NT2/D1 (cell line): ENCODE measurements at regions not wholly inside any gene's neighbourhood (a gene's known extent, or its start where the extent isn't known, plus 50 kb on each side); places are given as distances from the start of the nearest gene placed in this dataset.

Source experiments
- DNase-seq: peaks from one replicate; pipeline ENCODE4 v3.0.0-alpha.2; 2011; ENCODE audit warnings: low read depth, low spot score
- H3K27me3 ChIP-seq: 2 replicates; pipeline ENCODE4 v1.6.0; 2011; ENCODE audit warnings: mild to moderate bottlenecking; ENCODE audit not compliant: insufficient read length, insufficient read depth
- H3K36me3 ChIP-seq: 2 replicates; pipeline ENCODE4 v1.6.1; 2011; ENCODE audit warnings: mild to moderate bottlenecking, low read length, mixed read lengths; ENCODE audit not compliant: insufficient read depth, insufficient read length
- H3K4me1 ChIP-seq: 2 replicates; pipeline ENCODE4 v1.5.1; 2011; ENCODE audit not compliant: insufficient read depth, insufficient read length
- H3K4me3 ChIP-seq: 2 replicates; pipeline ENCODE4 v1.5.1; 2011; ENCODE audit warnings: low read depth; ENCODE audit not compliant: insufficient read length
- H3K9ac ChIP-seq: 2 replicates; pipeline ENCODE4 v1.6.0; 2011; ENCODE audit warnings: low read depth; ENCODE audit not compliant: insufficient read length
- H3K9me3 ChIP-seq: 2 replicates; pipeline ENCODE4 v1.5.1; 2011; ENCODE audit warnings: mild to moderate bottlenecking, low read length; ENCODE audit not compliant: insufficient read depth
- SUZ12 ChIP-seq: IDR thresholded peaks from 2 replicates; pipeline ENCODE4 v1.6.1; 2011; ENCODE audit not compliant: insufficient read length, insufficient read depth; ENCODE audit errors: extremely low read depth
- YY1 ChIP-seq: IDR thresholded peaks from 2 replicates; pipeline ENCODE4 v1.6.1; 2011; ENCODE audit not compliant: insufficient read length, insufficient read depth
- ZNF274 ChIP-seq: IDR thresholded peaks from 2 replicates; pipeline ENCODE4 v1.6.1; 2011; ENCODE audit warnings: mild to moderate bottlenecking, low read depth, low read length

GRCh38 chr4:60216752-60217151 lies 983.4 kb upstream of the ADGRL3 start:
- DNase-seq: no peak
- no peaks in the 10 kb centered on the region for H3K4me1 ChIP-seq
- H3K9ac ChIP-seq: no peak overlapping the region
- no peaks in the 10 kb centered on the region for H3K9me3 ChIP-seq
- no peak overlapping the region for H3K4me3 ChIP-seq
- TF ChIP-seq SUZ12: no peak
- TF ChIP-seq YY1: no peak
- TF ChIP-seq ZNF274: no peak
- H3K36me3 ChIP-seq: no peaks in the 10 kb centered on the region
- no peaks in the 10 kb centered on the region for H3K27me3 ChIP-seq

GRCh38 chr4:60221866-60222265 lies 978.3 kb upstream of the ADGRL3 start:
- H3K9ac ChIP-seq: no peak overlapping the region
- DNase-seq: no peak
- no peaks in the 10 kb centered on the region for H3K9me3 ChIP-seq
- no peaks in the 10 kb centered on the region for H3K4me1 ChIP-seq
- no peaks in the 10 kb centered on the region for H3K36me3 ChIP-seq
- TF ChIP-seq YY1: no peak
- TF ChIP-seq ZNF274: no peak
- TF ChIP-seq SUZ12: no peak
- no peaks in the 10 kb centered on the region for H3K27me3 ChIP-seq
- H3K4me3 ChIP-seq: no peak overlapping the region

GRCh38 chr4:60223208-60223923 lies 976.8 kb upstream of the ADGRL3 start:
- Histone ChIP-seq H3K27me3 (no peaks in the 10 kb centered on the region), H3K4me1 (no peaks in the 10 kb centered on the region), H3K36me3 (no peaks in the 10 kb centered on the region), H3K4me3 (no peak overlapping the region), H3K9me3 (no peaks in the 10 kb centered on the region), H3K9ac (no peak overlapping the region)
- DNase-seq: no peak
- TF ChIP-seq ZNF274 (no peak), YY1 (no peak), SUZ12 (no peak)

DNA sequence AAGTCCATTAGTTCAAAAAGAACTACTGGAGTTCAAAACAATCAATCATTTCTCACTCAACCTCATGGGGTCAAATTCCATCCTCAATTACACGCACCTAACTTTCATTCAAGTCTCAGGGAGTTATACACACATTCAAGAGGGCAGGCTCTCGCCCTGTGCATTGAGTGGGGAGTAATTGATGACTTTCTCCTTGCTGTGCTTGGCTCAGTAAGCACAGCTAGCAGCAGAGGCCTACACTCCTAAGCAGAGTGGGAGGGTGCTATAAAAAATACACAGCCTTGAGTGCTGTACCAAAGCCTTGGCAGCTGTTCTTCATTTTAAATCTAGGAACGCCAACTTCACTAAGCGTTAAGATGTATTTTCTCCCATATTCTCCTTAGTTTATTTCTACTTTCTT lies 958.3 kb upstream of the ADGRL3 start:
- H3K9me3 ChIP-seq: no peaks in the 10 kb centered on the region
- H3K9ac ChIP-seq: no peak overlapping the region
- H3K4me3 ChIP-seq: no peak overlapping the region
- no peaks in the 10 kb centered on the region for H3K27me3 ChIP-seq
- H3K36me3 ChIP-seq: no peaks in the 10 kb centered on the region
- TF ChIP-seq ZNF274 (no peak), YY1 (no peak), SUZ12 (no peak)
- no peaks in the 10 kb centered on the region for H3K4me1 ChIP-seq
- DNase-seq: no peak

- H3K27me3 ChIP-seq: no peaks in the 10 kb centered on the region
- H3K4me3 ChIP-seq: no peak overlapping the region
- H3K9me3 ChIP-seq: no peaks in the 10 kb centered on the region
- no peak for TF ChIP-seq YY1
- TF ChIP-seq SUZ12: no peak
- no peak for TF ChIP-seq ZNF274
- H3K36me3 ChIP-seq: no peaks in the 10 kb centered on the region
- H3K4me1 ChIP-seq: no peaks in the 10 kb centered on the region
- no peak for DNase-seq
- no peak overlapping the region for H3K9ac ChIP-seq
These were observed 950.3 kb upstream of the ADGRL3 start for GRCh38 chr4:60249784-60250183.

- Histone ChIP-seq H3K36me3 (no peaks in the 10 kb centered on the region), H3K27me3 (no peaks in the 10 kb centered on the region), H3K4me3 (no peak overlapping the region), H3K4me1 (no peaks in the 10 kb centered on the region), H3K9ac (no peak overlapping the region), H3K9me3 (no peaks in the 10 kb centered on the region)
- no peak for DNase-seq
- no peak for TF ChIP-seq YY1
- TF ChIP-seq SUZ12: no peak
- TF ChIP-seq ZNF274: no peak
These were observed 949.5 kb upstream of the ADGRL3 start for GRCh38 chr4:60250657-60251056.

- Histone ChIP-seq H3K27me3 (no peaks in the 10 kb centered on the region), H3K9me3 (no peaks in the 10 kb centered on the region), H3K9ac (no peak overlapping the region), H3K36me3 (no peaks in the 10 kb centered on the region), H3K4me3 (no peak overlapping the region), H3K4me1 (no peaks in the 10 kb centered on the region)
- DNase-seq: no peak
- no peak for TF ChIP-seq SUZ12
- TF ChIP-seq YY1: no peak
- TF ChIP-seq ZNF274: no peak
These were observed 940.3 kb upstream of the ADGRL3 start for GRCh38 chr4:60259781-60260180.

DNA sequence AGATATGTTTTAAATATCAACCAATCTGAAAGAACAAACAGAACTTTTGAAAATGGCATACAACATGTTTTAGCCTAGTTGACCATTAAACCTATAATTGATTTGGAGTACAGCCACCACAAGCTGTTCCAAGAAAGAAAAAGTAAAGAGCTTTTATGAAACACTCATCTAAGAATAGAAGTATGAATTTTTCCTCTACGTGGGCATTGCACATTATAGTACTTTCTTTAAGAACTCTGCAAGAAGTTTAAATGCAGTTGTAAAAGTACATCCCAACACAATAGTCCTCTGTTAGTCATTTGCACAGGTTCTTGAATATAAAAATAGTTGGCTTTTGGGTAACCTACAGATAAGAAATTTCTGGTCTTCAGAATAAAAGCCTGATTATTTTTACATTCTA lies 933.6 kb upstream of the ADGRL3 start:
- no peaks in the 10 kb centered on the region for H3K9me3 ChIP-seq
- H3K27me3 ChIP-seq: no peaks in the 10 kb centered on the region
- no peak overlapping the region for H3K9ac ChIP-seq
- no peaks in the 10 kb centered on the region for H3K36me3 ChIP-seq
- TF ChIP-seq ZNF274: no peak
- TF ChIP-seq SUZ12: no peak
- TF ChIP-seq YY1: no peak
- no peak for DNase-seq
- no peaks in the 10 kb centered on the region for H3K4me1 ChIP-seq
- H3K4me3 ChIP-seq: no peak overlapping the region
